Activated T-cell treated with anti-CD3 and anti-CD28 coated beads, Interleukin-2, amount 50 U/mL, for 1 hour (primary cell): ENCODE measurements at regions not wholly inside any gene's neighbourhood (a gene's known extent, or its start where the extent isn't known, plus 50 kb on each side); places are given as distances from the start of the nearest gene placed in this dataset.

Source experiments
- DNase-seq: peaks from one replicate; pipeline ENCODE4 v3.0.0-alpha.2; 2020

DNA sequence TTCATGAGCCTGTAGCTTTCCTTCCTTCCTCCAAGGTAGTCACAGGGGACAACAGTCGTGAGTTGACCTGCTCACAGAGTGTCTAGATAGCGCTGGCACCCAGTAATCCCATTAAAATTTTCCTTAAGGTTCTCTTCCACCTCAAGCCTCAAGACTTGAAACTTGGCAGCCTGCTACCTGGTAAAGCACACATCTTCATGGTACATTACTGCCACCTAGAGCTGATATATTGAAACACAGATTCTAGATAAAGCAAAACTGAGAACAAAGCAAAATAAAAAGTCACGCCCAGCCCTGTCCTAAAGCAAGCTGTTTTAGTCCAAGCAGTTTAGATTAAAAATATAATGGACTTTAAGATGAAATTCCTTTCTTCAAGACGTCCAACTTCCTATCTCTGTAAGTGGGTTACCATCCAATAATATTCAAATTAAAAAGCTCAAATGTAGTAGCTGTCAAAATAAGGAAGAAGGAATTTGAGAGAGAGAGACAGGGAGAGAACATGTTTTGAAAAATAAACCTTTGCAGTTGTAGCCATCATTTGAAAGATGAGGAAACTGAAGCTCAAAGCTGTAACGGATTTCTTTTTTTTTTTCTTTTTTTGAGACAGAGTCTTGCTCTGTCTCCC is 50.7 kb upstream of the CD83 start:
- DNase-seq, result no peak

DNA sequence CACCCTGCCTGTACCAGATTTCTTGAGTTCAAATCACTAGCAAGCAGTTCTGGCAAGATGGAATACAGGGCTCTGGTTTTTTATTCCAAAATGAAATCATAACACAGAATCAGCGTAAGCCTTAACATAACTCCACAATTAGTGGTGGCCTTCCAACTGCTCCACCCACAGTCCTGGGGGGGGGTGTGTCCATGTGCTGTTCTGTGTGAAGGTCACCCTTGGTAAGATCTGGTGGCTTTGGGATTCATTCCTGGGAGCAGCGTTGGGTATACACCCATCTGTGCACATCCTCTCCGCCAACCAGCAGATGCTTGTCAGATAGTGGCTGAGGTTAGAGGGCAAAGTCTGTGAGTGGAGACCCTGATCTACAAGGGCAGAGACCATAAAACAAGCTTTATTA is 49.9 kb upstream of the CD83 start:
- no peak for DNase-seq
